Nephron progenitor cell (in vitro differentiated cells): ENCODE measurements at regions not wholly inside any gene's neighbourhood (a gene's known extent, or its start where the extent isn't known, plus 50 kb on each side); places are given as distances from the start of the nearest gene placed in this dataset.

ENCODE experiments used
- DNase-seq: peaks from one replicate; pipeline ENCODE4 v3.0.0; 2021
- H3K27ac Mint-ChIP-seq: 2 replicates; pipeline ENCODE4 v1.8.0; 2021; ENCODE audit warnings: mild to moderate bottlenecking, moderate library complexity, mixed read lengths
- H3K27me3 Mint-ChIP-seq: 2 replicates; pipeline ENCODE4 v1.8.0; 2021; ENCODE audit warnings: mild to moderate bottlenecking, low read depth, mixed read lengths; ENCODE audit not compliant: poor library complexity
- H3K36me3 Mint-ChIP-seq: 2 replicates; pipeline ENCODE4 v1.8.0; 2021; ENCODE audit warnings: low read depth, mixed read lengths
- H3K4me1 Mint-ChIP-seq: 2 replicates; pipeline ENCODE4 v1.8.0; 2021; ENCODE audit warnings: mixed read lengths
- H3K4me3 Mint-ChIP-seq: 2 replicates; pipeline ENCODE4 v1.8.0; 2021; ENCODE audit warnings: mild to moderate bottlenecking, moderate library complexity, mixed read lengths
- H3K9me3 Mint-ChIP-seq: 2 replicates; pipeline ENCODE4 v1.8.0; 2021; ENCODE audit warnings: mild to moderate bottlenecking, moderate library complexity, mixed read lengths
- CTCF ChIP-seq: fragments of 200-600 bp; sonication (generic); IDR thresholded peaks from 2 replicates; pipeline ENCODE4 v1.5.0; 2021; ENCODE audit warnings: antibody characterized with exemption

GRCh38 chr2:41546031-41546430 lies 501.8 kb upstream of the PKDCC start:
- Mint-ChIP-seq H3K4me3 (no peak overlapping the region), H3K27me3 (no peaks in the 10 kb centered on the region), H3K27ac (no peak overlapping the region), H3K9me3 (no peaks in the 10 kb centered on the region), H3K36me3 (no peaks in the 10 kb centered on the region), H3K4me1 (no peaks in the 10 kb centered on the region)
- no peak for TF ChIP-seq CTCF
- DNase-seq = no peak

GRCh38 chr2:41568648-41569047 lies 479.2 kb upstream of the PKDCC start:
- no peak for TF ChIP-seq CTCF
- H3K9me3 Mint-ChIP-seq = no peaks in the 10 kb centered on the region
- H3K27me3 Mint-ChIP-seq = no peaks in the 10 kb centered on the region
- H3K27ac Mint-ChIP-seq = no peak overlapping the region
- H3K4me1 Mint-ChIP-seq = no peaks in the 10 kb centered on the region
- no peak for DNase-seq
- no peaks in the 10 kb centered on the region for H3K36me3 Mint-ChIP-seq
- no peak overlapping the region for H3K4me3 Mint-ChIP-seq

- no peaks in the 10 kb centered on the region for H3K9me3 Mint-ChIP-seq
- no peak for TF ChIP-seq CTCF
- H3K4me3 Mint-ChIP-seq = no peak overlapping the region
- no peaks in the 10 kb centered on the region for H3K36me3 Mint-ChIP-seq
- H3K4me1 Mint-ChIP-seq = no peaks in the 10 kb centered on the region
- no peak overlapping the region for H3K27ac Mint-ChIP-seq
- no peaks in the 10 kb centered on the region for H3K27me3 Mint-ChIP-seq
- no peak for DNase-seq
Measured at GRCh38 chr2:41572154-41572553, 475.7 kb upstream of the PKDCC start.

GRCh38 chr2:41576423-41576822 lies 471.4 kb upstream of the PKDCC start:
- H3K27me3 Mint-ChIP-seq = no peaks in the 10 kb centered on the region

GRCh38 chr2:41579806-41580205 lies 468.0 kb upstream of the PKDCC start:
- no peak overlapping the region for H3K27ac Mint-ChIP-seq
- no peak for TF ChIP-seq CTCF
- no peaks in the 10 kb centered on the region for H3K4me1 Mint-ChIP-seq
- no peak overlapping the region for H3K4me3 Mint-ChIP-seq
- H3K27me3 Mint-ChIP-seq = peaks cover 4% of the 10 kb centered on the region
- no peak for DNase-seq
- no peaks in the 10 kb centered on the region for H3K36me3 Mint-ChIP-seq
- peaks cover 14% of the 10 kb centered on the region for H3K9me3 Mint-ChIP-seq

More at GRCh38 chr2:41576423-41576822, 471.4 kb upstream of the PKDCC start:
- Mint-ChIP-seq H3K9me3 (no peaks in the 10 kb centered on the region), H3K36me3 (no peaks in the 10 kb centered on the region), H3K4me1 (no peaks in the 10 kb centered on the region), H3K4me3 (no peak overlapping the region), H3K27ac (no peak overlapping the region)
- TF ChIP-seq CTCF = no peak
- DNase-seq = no peak

- no peak for DNase-seq
- peaks cover 4% of the 10 kb centered on the region for H3K27me3 Mint-ChIP-seq
- no peak for TF ChIP-seq CTCF
- no peaks in the 10 kb centered on the region for H3K36me3 Mint-ChIP-seq
- H3K4me1 Mint-ChIP-seq = no peaks in the 10 kb centered on the region
- H3K9me3 Mint-ChIP-seq = peaks cover 24% of the 10 kb centered on the region
- H3K4me3 Mint-ChIP-seq = no peak overlapping the region
- no peak overlapping the region for H3K27ac Mint-ChIP-seq
Measured at GRCh38 chr2:41580806-41581205, 467.0 kb upstream of the PKDCC start.
